ENCODE measurements at regions not wholly inside any gene's neighbourhood (a gene's known extent, or its start where the extent isn't known, plus 50 kb on each side); places are given as distances from the start of the nearest gene placed in this dataset.

GRCh38 chr14:76551906-76552305, 176.0 kb downstream of the ESRRB start:
- Mint-ChIP-seq H3K36me3 (no peaks in the 10 kb centered on the region), H3K27ac (no peak overlapping the region), H3K9me3 (no peaks in the 10 kb centered on the region), H3K27me3 (peaks cover 2% of the 10 kb centered on the region), H3K4me1 (ENCODE audit: low read depth) (no peaks in the 10 kb centered on the region), H3K4me3 (no peak overlapping the region)
- ChIA-PET CTCF (no interaction called here), POLR2A (no interaction called here)
- intact Hi-C loops (cut with micrococcal nuclease) = no loop called here
- no peak for DNase-seq

GRCh38 chr14:76564471-76565422, 188.8 kb downstream of the ESRRB start:
- ChIA-PET POLR2A (no interaction called here), CTCF (no interaction called here)
- intact Hi-C loops (cut with micrococcal nuclease) = no loop called here
- Mint-ChIP-seq H3K27ac (no peak overlapping the region), H3K36me3 (no peaks in the 10 kb centered on the region), H3K27me3 (peaks cover 5% of the 10 kb centered on the region), H3K9me3 (no peaks in the 10 kb centered on the region), H3K4me1 (ENCODE audit: low read depth) (no peaks in the 10 kb centered on the region), H3K4me3 (no peak overlapping the region)
- DNase-seq = no peak

- intact Hi-C loops (cut with micrococcal nuclease) = no loop called here
- POLR2A ChIA-PET = no interaction called here
- Mint-ChIP-seq H3K36me3 (no peaks in the 10 kb centered on the region), H3K9me3 (no peaks in the 10 kb centered on the region), H3K4me1 (ENCODE audit: low read depth) (no peaks in the 10 kb centered on the region), H3K27ac (no peak overlapping the region), H3K27me3 (no peaks in the 10 kb centered on the region), H3K4me3 (no peak overlapping the region)
- CTCF ChIA-PET = no interaction called here
- no peak for DNase-seq
Observed at GRCh38 chr14:76566439-76566838, 190.5 kb downstream of the ESRRB start.

GRCh38 chr14:76574416-76575095, 186.7 kb upstream of the VASH1 start:
- intact Hi-C loops (cut with micrococcal nuclease) = no loop called here

GRCh38 chr14:76575108-76575507, 186.2 kb upstream of the VASH1 start:
- no peaks in the 10 kb centered on the region for H3K36me3 Mint-ChIP-seq
- H3K9me3 Mint-ChIP-seq = peaks cover 3% of the 10 kb centered on the region
- no peaks in the 10 kb centered on the region for H3K4me1 Mint-ChIP-seq (ENCODE audit: low read depth)
- peaks cover 3% of the 10 kb centered on the region for H3K27me3 Mint-ChIP-seq
- no peak overlapping the region for H3K4me3 Mint-ChIP-seq
- H3K27ac Mint-ChIP-seq = no peak overlapping the region
- ChIA-PET POLR2A (no interaction called here), CTCF (no interaction called here)
- intact Hi-C loops (cut with micrococcal nuclease) = no loop called here
- no peak for DNase-seq

More at GRCh38 chr14:76574416-76575095, 186.7 kb upstream of the VASH1 start:
- peaks cover 3% of the 10 kb centered on the region for H3K9me3 Mint-ChIP-seq
- no peak overlapping the region for H3K27ac Mint-ChIP-seq
- no peak overlapping the region for H3K4me3 Mint-ChIP-seq
- no peak for DNase-seq
- ChIA-PET POLR2A (no interaction called here), CTCF (no interaction called here)
- H3K27me3 Mint-ChIP-seq = peaks cover 3% of the 10 kb centered on the region
- no peaks in the 10 kb centered on the region for H3K36me3 Mint-ChIP-seq
- H3K4me1 Mint-ChIP-seq (ENCODE audit: low read depth) = no peaks in the 10 kb centered on the region

GRCh38 chr14:76576047-76576741, 185.1 kb upstream of the VASH1 start:
- H3K27me3 Mint-ChIP-seq = peaks cover 3% of the 10 kb centered on the region
- no peak overlapping the region for H3K27ac Mint-ChIP-seq
- DNase-seq = no peak
- H3K9me3 Mint-ChIP-seq = peaks cover 3% of the 10 kb centered on the region
- H3K4me3 Mint-ChIP-seq = no peak overlapping the region
- ChIA-PET POLR2A (no interaction called here), CTCF (no interaction called here)
- intact Hi-C loops (cut with micrococcal nuclease) = no loop called here
- no peaks in the 10 kb centered on the region for H3K36me3 Mint-ChIP-seq
- no peaks in the 10 kb centered on the region for H3K4me1 Mint-ChIP-seq (ENCODE audit: low read depth)

GRCh38 chr14:76577090-76577489, 184.2 kb upstream of the VASH1 start:
- intact Hi-C loops (cut with micrococcal nuclease) = no loop called here
- POLR2A ChIA-PET = no interaction called here
- Mint-ChIP-seq H3K4me1 (ENCODE audit: low read depth) (no peaks in the 10 kb centered on the region), H3K9me3 (peaks cover 3% of the 10 kb centered on the region), H3K36me3 (no peaks in the 10 kb centered on the region), H3K4me3 (no peak overlapping the region), H3K27me3 (peaks cover 3% of the 10 kb centered on the region), H3K27ac (no peak overlapping the region)
- no peak for DNase-seq
- CTCF ChIA-PET = no interaction called here

- no peaks in the 10 kb centered on the region for H3K36me3 Mint-ChIP-seq
- ChIA-PET CTCF (no interaction called here), POLR2A (no interaction called here)
- no peak overlapping the region for H3K27ac Mint-ChIP-seq
- no peak overlapping the region for H3K4me3 Mint-ChIP-seq
- DNase-seq = no peak
- intact Hi-C loops (cut with micrococcal nuclease) = no loop called here
- H3K9me3 Mint-ChIP-seq = peaks cover 3% of the 10 kb centered on the region
- no peaks in the 10 kb centered on the region for H3K4me1 Mint-ChIP-seq (ENCODE audit: low read depth)
- H3K27me3 Mint-ChIP-seq = peaks cover 3% of the 10 kb centered on the region
Observed at GRCh38 chr14:76577837-76578236, 183.4 kb upstream of the VASH1 start.

GRCh38 chr14:76580399-76580798, 180.9 kb upstream of the VASH1 start:
- Mint-ChIP-seq H3K27ac (no peak overlapping the region), H3K36me3 (no peaks in the 10 kb centered on the region)
- POLR2A ChIA-PET = no interaction called here

GRCh38 chr14:76580967-76581366, 180.3 kb upstream of the VASH1 start:
- no peak for DNase-seq
- CTCF ChIA-PET = no interaction called here
- Mint-ChIP-seq H3K27ac (no peak overlapping the region), H3K4me1 (ENCODE audit: low read depth) (no peaks in the 10 kb centered on the region), H3K9me3 (peaks cover 3% of the 10 kb centered on the region), H3K4me3 (no peak overlapping the region), H3K36me3 (no peaks in the 10 kb centered on the region), H3K27me3 (peaks cover 2% of the 10 kb centered on the region)
- POLR2A ChIA-PET = no interaction called here
- intact Hi-C loops (cut with micrococcal nuclease) = no loop called here

More at GRCh38 chr14:76580399-76580798, 180.9 kb upstream of the VASH1 start:
- H3K9me3 Mint-ChIP-seq = peaks cover 3% of the 10 kb centered on the region
- intact Hi-C loops (cut with micrococcal nuclease) = no loop called here
- peaks cover 2% of the 10 kb centered on the region for H3K27me3 Mint-ChIP-seq
- H3K4me3 Mint-ChIP-seq = no peak overlapping the region
- no peaks in the 10 kb centered on the region for H3K4me1 Mint-ChIP-seq (ENCODE audit: low read depth)
- no peak for DNase-seq
- CTCF ChIA-PET = no interaction called here

GRCh38 chr14:76581592-76581991, 179.7 kb upstream of the VASH1 start:
- Mint-ChIP-seq H3K4me3 (no peak overlapping the region), H3K36me3 (no peaks in the 10 kb centered on the region), H3K27ac (no peak overlapping the region), H3K27me3 (peaks cover 2% of the 10 kb centered on the region), H3K4me1 (ENCODE audit: low read depth) (no peaks in the 10 kb centered on the region), H3K9me3 (peaks cover 3% of the 10 kb centered on the region)
- ChIA-PET POLR2A (no interaction called here), CTCF (interaction anchor here (1.3 kb wide), 1 partner anchor 67 kb away, joined by 4 read pairs; no protein-coding TSS in a partner anchor)
- DNase-seq = no peak
- intact Hi-C loops (cut with micrococcal nuclease) = no loop called here

- Mint-ChIP-seq H3K4me3 (no peak overlapping the region), H3K27me3 (peaks cover under 1% of the 10 kb centered on the region), H3K36me3 (no peaks in the 10 kb centered on the region), H3K4me1 (ENCODE audit: low read depth) (no peaks in the 10 kb centered on the region), H3K27ac (no peak overlapping the region), H3K9me3 (no peaks in the 10 kb centered on the region)
- intact Hi-C loops (cut with micrococcal nuclease) = no loop called here
- POLR2A ChIA-PET = no interaction called here
- CTCF ChIA-PET = interaction anchor here (0.7 to 1.3 kb wide), 2 partner anchors 66 to 1215 kb away, joined by 3 to 4 read pairs; no protein-coding TSS in a partner anchor
- no peak for DNase-seq
Observed at GRCh38 chr14:76582447-76582846, 178.8 kb upstream of the VASH1 start.

All from activated CD4-positive, alpha-beta memory T cell treated with anti-CD3 and anti-CD28 coated beads for 36 hours (primary cell).